WTC11 (cell line): ENCODE measurements at regions not wholly inside any gene's neighbourhood (a gene's known extent, or its start where the extent isn't known, plus 50 kb on each side); places are given as distances from the start of the nearest gene placed in this dataset.

Experiments used
- ATAC-seq: fragments of 200-7000 bp; cut with Tn5 transposase; 2 replicates; pipeline ENCODE4 v1.10.0; 2021; ENCODE audit warnings: mild to moderate bottlenecking, moderate library complexity
- CTCF ChIA-PET: fragments of 300-600 bp; sonication (Branson Sonifier 250); formaldehyde crosslinking; loops from one replicate; lab custom pipeline; 2021; ENCODE audit warnings: antibody characterized with exemption; lab: Charles Lee
- POLR2A ChIA-PET: fragments of 350-600 bp; sonication (Branson Sonifier 250); formaldehyde crosslinking; loops from one replicate; lab custom pipeline; 2021; ENCODE audit warnings: antibody characterized with exemption; lab: Charles Lee
- DNase-seq: peaks from one replicate; pipeline ENCODE4 v3.0.0; 2021; ENCODE audit warnings: low spot score
- H3K27ac Mint-ChIP-seq: 2 replicates; pipeline ENCODE4 v1.8.0; 2021; ENCODE audit warnings: mixed read lengths
- H3K27me3 Mint-ChIP-seq: 2 replicates; pipeline ENCODE4 v1.8.0; 2021; ENCODE audit warnings: low read depth, mild to moderate bottlenecking, moderate library complexity, mixed read lengths
- H3K36me3 Mint-ChIP-seq: 2 replicates; pipeline ENCODE4 v1.8.0; 2021; ENCODE audit warnings: mixed read lengths
- H3K4me1 Mint-ChIP-seq: 2 replicates; pipeline ENCODE4 v1.8.0; 2022; ENCODE audit warnings: mixed read lengths
- H3K4me3 Mint-ChIP-seq: 2 replicates; pipeline ENCODE4 v1.8.0; 2021; ENCODE audit warnings: mild to moderate bottlenecking, moderate library complexity, mixed read lengths
- H3K9me3 Mint-ChIP-seq: 2 replicates; pipeline ENCODE4 v1.8.0; 2021; ENCODE audit warnings: mixed read lengths
- ATF1 ChIP-seq: sonication (generic); formaldehyde crosslinking; IDR thresholded peaks from 2 replicates; pipeline ENCODE4 v1.8.1; 2023; ENCODE audit warnings: mild to moderate bottlenecking, moderate library complexity, missing genetic modification reagents
- CREB1 ChIP-seq: sonication (generic); formaldehyde crosslinking; IDR thresholded peaks from 2 replicates; pipeline ENCODE4 v1.8.0; 2023; ENCODE audit warnings: mild to moderate bottlenecking, missing genetic modification reagents
- CREM ChIP-seq: sonication (generic); formaldehyde crosslinking; IDR thresholded peaks from 2 replicates; pipeline ENCODE4 v1.8.1; 2022; ENCODE audit warnings: mild to moderate bottlenecking, missing genetic modification reagents, moderate library complexity
- FOXJ3 ChIP-seq: sonication (generic); formaldehyde crosslinking; IDR thresholded peaks from 2 replicates; pipeline ENCODE4 v1.9.0; 2021; ENCODE audit warnings: missing genetic modification reagents, mild to moderate bottlenecking, borderline replicate concordance
- GTF2I ChIP-seq: fragments of 250-450 bp; sonication (Bioruptor Pico); conservative IDR thresholded peaks from 2 replicates; pipeline ENCODE4 v1.4.0; 2021; ENCODE audit warnings: mild to moderate bottlenecking
- JUN ChIP-seq: sonication (generic); formaldehyde crosslinking; IDR thresholded peaks from 2 replicates; pipeline ENCODE4 v1.8.0; 2023; ENCODE audit warnings: mild to moderate bottlenecking, missing genetic modification reagents
- ZNF138 ChIP-seq: sonication (generic); formaldehyde crosslinking; conservative IDR thresholded peaks from 2 replicates; pipeline ENCODE4 v1.8.1; 2022; ENCODE audit warnings: mild to moderate bottlenecking, moderate library complexity, missing genetic modification reagents
- ZNF232 ChIP-seq: sonication (generic); formaldehyde crosslinking; IDR thresholded peaks from 2 replicates; pipeline ENCODE4 v1.8.0; 2022; ENCODE audit warnings: mild to moderate bottlenecking, missing genetic modification reagents
- ZNF317 ChIP-seq: sonication (generic); formaldehyde crosslinking; IDR thresholded peaks from 2 replicates; pipeline ENCODE4 v1.8.1; 2023; ENCODE audit warnings: low read depth, mild to moderate bottlenecking, moderate library complexity, missing genetic modification reagents, borderline replicate concordance
- ZNF396 ChIP-seq: fragments of 250-450 bp; sonication (Bioruptor Pico); IDR thresholded peaks from 2 replicates; pipeline ENCODE4 v1.8.0; 2021; ENCODE audit warnings: mild to moderate bottlenecking, moderate library complexity, borderline replicate concordance
- TF ChIP-seq, protein P1 (sequence below): sonication (generic); formaldehyde crosslinking; IDR thresholded peaks from 2 replicates; pipeline ENCODE4 v1.8.1; 2023; ENCODE audit warnings: mild to moderate bottlenecking, missing genetic modification reagents
- TF ChIP-seq, protein P2 (sequence below): fragments of 250-450 bp; sonication (Bioruptor Pico); IDR thresholded peaks from 2 replicates; pipeline ENCODE4 v1.9.0; 2021; ENCODE audit warnings: mild to moderate bottlenecking, borderline replicate concordance
- TF ChIP-seq, protein P3 (sequence below): sonication (generic); formaldehyde crosslinking; IDR thresholded peaks from 2 replicates; pipeline ENCODE4 v1.8.0; 2022; ENCODE audit warnings: mild to moderate bottlenecking, missing genetic modification reagents
- TF ChIP-seq, protein P4 (sequence below): fragments of 250-450 bp; sonication (Bioruptor Pico); conservative IDR thresholded peaks from 2 replicates; pipeline ENCODE4 v1.9.0; 2021; ENCODE audit warnings: mild to moderate bottlenecking
- TF ChIP-seq, protein P5 (sequence below): sonication (generic); formaldehyde crosslinking; IDR thresholded peaks from 2 replicates; pipeline ENCODE4 v1.8.1; 2022; ENCODE audit warnings: low read depth, missing genetic modification reagents, borderline replicate concordance
- TF ChIP-seq, protein P6 (sequence below): sonication (generic); formaldehyde crosslinking; IDR thresholded peaks from 2 replicates; pipeline ENCODE4 v1.8.0; 2022; ENCODE audit warnings: mild to moderate bottlenecking, missing genetic modification reagents
- TF ChIP-seq, protein P7 (sequence below): sonication (generic); formaldehyde crosslinking; IDR thresholded peaks from 2 replicates; pipeline ENCODE4 v1.8.1; 2023; ENCODE audit warnings: mild to moderate bottlenecking, missing genetic modification reagents, borderline replicate concordance
- TF ChIP-seq, protein P8 (sequence below): sonication (generic); formaldehyde crosslinking; conservative IDR thresholded peaks from 2 replicates; pipeline ENCODE4 v1.8.1; 2023; ENCODE audit warnings: mild to moderate bottlenecking, low read depth, missing genetic modification reagents, moderate library complexity

DNA sequence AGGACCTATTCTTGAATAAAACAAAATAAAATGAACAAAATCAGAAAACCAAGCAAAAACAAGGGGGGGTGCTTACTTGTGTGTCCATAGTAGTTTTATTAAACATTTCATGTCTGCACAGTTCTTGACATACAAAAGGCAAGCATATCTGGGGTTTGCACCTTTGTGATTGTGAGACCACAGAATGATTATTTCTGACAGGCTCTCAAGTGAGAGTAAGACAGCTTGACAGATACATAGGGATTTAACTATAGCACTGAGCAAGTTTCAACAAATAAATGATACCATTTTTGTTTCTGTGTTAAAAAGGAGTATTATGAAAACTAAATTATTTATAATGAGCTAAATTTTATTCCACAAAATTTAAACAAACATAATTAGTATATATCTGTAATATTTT is 712.0 kb upstream of the PCDH10 start:
- TF ChIP-seq, protein P1, sequence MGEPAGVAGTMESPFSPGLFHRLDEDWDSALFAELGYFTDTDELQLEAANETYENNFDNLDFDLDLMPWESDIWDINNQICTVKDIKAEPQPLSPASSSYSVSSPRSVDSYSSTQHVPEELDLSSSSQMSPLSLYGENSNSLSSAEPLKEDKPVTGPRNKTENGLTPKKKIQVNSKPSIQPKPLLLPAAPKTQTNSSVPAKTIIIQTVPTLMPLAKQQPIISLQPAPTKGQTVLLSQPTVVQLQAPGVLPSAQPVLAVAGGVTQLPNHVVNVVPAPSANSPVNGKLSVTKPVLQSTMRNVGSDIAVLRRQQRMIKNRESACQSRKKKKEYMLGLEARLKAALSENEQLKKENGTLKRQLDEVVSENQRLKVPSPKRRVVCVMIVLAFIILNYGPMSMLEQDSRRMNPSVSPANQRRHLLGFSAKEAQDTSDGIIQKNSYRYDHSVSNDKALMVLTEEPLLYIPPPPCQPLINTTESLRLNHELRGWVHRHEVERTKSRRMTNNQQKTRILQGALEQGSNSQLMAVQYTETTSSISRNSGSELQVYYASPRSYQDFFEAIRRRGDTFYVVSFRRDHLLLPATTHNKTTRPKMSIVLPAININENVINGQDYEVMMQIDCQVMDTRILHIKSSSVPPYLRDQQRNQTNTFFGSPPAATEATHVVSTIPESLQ: no peak
- TF ChIP-seq, protein P2, sequence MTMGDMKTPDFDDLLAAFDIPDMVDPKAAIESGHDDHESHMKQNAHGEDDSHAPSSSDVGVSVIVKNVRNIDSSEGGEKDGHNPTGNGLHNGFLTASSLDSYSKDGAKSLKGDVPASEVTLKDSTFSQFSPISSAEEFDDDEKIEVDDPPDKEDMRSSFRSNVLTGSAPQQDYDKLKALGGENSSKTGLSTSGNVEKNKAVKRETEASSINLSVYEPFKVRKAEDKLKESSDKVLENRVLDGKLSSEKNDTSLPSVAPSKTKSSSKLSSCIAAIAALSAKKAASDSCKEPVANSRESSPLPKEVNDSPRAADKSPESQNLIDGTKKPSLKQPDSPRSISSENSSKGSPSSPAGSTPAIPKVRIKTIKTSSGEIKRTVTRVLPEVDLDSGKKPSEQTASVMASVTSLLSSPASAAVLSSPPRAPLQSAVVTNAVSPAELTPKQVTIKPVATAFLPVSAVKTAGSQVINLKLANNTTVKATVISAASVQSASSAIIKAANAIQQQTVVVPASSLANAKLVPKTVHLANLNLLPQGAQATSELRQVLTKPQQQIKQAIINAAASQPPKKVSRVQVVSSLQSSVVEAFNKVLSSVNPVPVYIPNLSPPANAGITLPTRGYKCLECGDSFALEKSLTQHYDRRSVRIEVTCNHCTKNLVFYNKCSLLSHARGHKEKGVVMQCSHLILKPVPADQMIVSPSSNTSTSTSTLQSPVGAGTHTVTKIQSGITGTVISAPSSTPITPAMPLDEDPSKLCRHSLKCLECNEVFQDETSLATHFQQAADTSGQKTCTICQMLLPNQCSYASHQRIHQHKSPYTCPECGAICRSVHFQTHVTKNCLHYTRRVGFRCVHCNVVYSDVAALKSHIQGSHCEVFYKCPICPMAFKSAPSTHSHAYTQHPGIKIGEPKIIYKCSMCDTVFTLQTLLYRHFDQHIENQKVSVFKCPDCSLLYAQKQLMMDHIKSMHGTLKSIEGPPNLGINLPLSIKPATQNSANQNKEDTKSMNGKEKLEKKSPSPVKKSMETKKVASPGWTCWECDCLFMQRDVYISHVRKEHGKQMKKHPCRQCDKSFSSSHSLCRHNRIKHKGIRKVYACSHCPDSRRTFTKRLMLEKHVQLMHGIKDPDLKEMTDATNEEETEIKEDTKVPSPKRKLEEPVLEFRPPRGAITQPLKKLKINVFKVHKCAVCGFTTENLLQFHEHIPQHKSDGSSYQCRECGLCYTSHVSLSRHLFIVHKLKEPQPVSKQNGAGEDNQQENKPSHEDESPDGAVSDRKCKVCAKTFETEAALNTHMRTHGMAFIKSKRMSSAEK (CRISPR knock-in tag): no peak
- no peak for TF ChIP-seq FOXJ3 (CRISPR knock-in tag)
- TF ChIP-seq ZNF138 (CRISPR knock-in tag): no peak
- TF ChIP-seq, protein P3, sequence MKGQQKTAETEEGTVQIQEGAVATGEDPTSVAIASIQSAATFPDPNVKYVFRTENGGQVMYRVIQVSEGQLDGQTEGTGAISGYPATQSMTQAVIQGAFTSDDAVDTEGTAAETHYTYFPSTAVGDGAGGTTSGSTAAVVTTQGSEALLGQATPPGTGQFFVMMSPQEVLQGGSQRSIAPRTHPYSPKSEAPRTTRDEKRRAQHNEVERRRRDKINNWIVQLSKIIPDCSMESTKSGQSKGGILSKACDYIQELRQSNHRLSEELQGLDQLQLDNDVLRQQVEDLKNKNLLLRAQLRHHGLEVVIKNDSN: no peak
- TF ChIP-seq, protein P4, sequence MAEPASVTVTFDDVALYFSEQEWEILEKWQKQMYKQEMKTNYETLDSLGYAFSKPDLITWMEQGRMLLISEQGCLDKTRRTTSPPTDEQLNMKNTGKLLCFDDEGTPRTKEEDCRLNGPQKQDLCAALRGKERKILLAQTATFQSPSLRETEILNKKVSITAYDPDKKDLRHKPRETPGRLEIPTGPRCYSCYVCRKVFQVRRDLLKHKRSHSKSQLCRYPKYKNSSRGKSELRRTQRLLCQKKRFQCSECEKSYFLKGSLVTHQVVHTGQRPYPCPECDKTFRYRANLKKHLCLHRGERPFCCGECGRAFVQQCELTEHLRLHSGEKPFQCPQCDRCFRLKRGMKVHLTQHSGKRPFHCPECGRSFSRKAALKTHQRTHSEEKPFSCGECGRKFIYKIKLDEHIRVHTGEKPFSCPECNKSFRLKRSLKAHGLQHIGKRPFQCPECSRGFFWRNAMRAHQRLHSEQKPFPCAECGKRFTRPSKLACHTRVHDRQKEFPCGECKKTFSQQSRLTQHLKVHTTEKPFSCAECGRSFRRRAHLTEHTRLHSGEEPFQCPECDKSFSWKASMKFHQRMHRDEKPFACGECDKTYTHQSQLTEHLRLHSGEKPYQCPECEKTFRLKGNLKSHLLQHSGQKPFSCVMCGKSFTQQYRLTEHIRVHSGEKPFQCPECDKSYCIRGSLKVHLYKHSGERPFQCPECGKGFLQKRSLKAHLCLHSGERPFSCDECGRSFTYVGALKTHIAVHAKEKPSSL (CRISPR knock-in tag): no peak
- no peak for TF ChIP-seq CREB1 (CRISPR knock-in tag)
- TF ChIP-seq, protein P5, sequence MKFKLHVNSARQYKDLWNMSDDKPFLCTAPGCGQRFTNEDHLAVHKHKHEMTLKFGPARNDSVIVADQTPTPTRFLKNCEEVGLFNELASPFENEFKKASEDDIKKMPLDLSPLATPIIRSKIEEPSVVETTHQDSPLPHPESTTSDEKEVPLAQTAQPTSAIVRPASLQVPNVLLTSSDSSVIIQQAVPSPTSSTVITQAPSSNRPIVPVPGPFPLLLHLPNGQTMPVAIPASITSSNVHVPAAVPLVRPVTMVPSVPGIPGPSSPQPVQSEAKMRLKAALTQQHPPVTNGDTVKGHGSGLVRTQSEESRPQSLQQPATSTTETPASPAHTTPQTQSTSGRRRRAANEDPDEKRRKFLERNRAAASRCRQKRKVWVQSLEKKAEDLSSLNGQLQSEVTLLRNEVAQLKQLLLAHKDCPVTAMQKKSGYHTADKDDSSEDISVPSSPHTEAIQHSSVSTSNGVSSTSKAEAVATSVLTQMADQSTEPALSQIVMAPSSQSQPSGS: no peak
- no peak for TF ChIP-seq ZNF317 (CRISPR knock-in tag)
- no peak for TF ChIP-seq GTF2I (CRISPR knock-in tag)
- TF ChIP-seq, protein P6, sequence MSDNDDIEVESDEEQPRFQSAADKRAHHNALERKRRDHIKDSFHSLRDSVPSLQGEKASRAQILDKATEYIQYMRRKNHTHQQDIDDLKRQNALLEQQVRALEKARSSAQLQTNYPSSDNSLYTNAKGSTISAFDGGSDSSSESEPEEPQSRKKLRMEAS (CRISPR knock-in tag): no peak
- DNase-seq (no peak), ATAC-seq (no peak)
- no peaks in the 10 kb centered on the region for H3K27me3 Mint-ChIP-seq
- H3K36me3 Mint-ChIP-seq: peaks cover 2% of the 10 kb centered on the region; the same call in 1 of the 2 replicates
- no peak overlapping the region for H3K4me3 Mint-ChIP-seq
- no peak overlapping the region for H3K27ac Mint-ChIP-seq
- peaks cover 10% of the 10 kb centered on the region for H3K9me3 Mint-ChIP-seq
- peaks cover 10% of the 10 kb centered on the region for H3K4me1 Mint-ChIP-seq
- POLR2A ChIA-PET: no interaction called here
- CTCF ChIA-PET: no interaction called here

DNA sequence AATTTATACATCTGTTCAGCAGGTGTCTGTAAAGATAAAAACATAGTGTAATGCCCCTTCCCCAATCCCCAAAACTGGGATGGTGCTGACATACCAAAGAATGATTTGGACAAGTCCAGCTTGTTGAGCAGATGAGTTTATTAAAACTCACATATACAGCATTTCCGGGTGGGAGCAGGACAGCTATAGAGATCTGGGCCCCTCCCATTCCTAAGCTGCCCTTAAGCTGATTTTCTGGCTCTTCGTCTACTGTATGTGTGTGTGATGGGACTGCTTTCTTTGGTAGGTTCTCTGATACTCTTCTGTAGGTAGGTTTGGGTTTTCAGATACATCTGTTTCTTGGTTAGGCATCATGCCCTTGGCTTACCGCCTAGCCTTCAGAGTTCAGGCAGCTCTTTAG is 703.7 kb upstream of the PCDH10 start:
- Mint-ChIP-seq H3K36me3 (peaks cover 35% of the 10 kb centered on the region), H3K27me3 (no peaks in the 10 kb centered on the region), H3K9me3 (peaks cover 38% of the 10 kb centered on the region), H3K27ac (no peak overlapping the region), H3K4me1 (peaks cover 3% of the 10 kb centered on the region; the same call in 1 of the 2 replicates), H3K4me3 (no peak overlapping the region)
- DNase-seq (no peak), ATAC-seq (no peak)
- ChIA-PET POLR2A (no interaction called here), CTCF (no interaction called here)
- no peak for TF ChIP-seq JUN
- TF ChIP-seq CREM (CRISPR knock-in tag): no peak
- TF ChIP-seq, protein P7, sequence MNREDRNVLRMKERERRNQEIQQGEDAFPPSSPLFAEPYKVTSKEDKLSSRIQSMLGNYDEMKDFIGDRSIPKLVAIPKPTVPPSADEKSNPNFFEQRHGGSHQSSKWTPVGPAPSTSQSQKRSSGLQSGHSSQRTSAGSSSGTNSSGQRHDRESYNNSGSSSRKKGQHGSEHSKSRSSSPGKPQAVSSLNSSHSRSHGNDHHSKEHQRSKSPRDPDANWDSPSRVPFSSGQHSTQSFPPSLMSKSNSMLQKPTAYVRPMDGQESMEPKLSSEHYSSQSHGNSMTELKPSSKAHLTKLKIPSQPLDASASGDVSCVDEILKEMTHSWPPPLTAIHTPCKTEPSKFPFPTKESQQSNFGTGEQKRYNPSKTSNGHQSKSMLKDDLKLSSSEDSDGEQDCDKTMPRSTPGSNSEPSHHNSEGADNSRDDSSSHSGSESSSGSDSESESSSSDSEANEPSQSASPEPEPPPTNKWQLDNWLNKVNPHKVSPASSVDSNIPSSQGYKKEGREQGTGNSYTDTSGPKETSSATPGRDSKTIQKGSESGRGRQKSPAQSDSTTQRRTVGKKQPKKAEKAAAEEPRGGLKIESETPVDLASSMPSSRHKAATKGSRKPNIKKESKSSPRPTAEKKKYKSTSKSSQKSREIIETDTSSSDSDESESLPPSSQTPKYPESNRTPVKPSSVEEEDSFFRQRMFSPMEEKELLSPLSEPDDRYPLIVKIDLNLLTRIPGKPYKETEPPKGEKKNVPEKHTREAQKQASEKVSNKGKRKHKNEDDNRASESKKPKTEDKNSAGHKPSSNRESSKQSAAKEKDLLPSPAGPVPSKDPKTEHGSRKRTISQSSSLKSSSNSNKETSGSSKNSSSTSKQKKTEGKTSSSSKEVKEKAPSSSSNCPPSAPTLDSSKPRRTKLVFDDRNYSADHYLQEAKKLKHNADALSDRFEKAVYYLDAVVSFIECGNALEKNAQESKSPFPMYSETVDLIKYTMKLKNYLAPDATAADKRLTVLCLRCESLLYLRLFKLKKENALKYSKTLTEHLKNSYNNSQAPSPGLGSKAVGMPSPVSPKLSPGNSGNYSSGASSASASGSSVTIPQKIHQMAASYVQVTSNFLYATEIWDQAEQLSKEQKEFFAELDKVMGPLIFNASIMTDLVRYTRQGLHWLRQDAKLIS: no peak
- TF ChIP-seq, protein P8, sequence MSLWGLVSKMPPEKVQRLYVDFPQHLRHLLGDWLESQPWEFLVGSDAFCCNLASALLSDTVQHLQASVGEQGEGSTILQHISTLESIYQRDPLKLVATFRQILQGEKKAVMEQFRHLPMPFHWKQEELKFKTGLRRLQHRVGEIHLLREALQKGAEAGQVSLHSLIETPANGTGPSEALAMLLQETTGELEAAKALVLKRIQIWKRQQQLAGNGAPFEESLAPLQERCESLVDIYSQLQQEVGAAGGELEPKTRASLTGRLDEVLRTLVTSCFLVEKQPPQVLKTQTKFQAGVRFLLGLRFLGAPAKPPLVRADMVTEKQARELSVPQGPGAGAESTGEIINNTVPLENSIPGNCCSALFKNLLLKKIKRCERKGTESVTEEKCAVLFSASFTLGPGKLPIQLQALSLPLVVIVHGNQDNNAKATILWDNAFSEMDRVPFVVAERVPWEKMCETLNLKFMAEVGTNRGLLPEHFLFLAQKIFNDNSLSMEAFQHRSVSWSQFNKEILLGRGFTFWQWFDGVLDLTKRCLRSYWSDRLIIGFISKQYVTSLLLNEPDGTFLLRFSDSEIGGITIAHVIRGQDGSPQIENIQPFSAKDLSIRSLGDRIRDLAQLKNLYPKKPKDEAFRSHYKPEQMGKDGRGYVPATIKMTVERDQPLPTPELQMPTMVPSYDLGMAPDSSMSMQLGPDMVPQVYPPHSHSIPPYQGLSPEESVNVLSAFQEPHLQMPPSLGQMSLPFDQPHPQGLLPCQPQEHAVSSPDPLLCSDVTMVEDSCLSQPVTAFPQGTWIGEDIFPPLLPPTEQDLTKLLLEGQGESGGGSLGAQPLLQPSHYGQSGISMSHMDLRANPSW (CRISPR knock-in tag): no peak
- no peak for TF ChIP-seq ZNF232 (CRISPR knock-in tag)
- no peak for TF ChIP-seq ZNF396
- no peak for TF ChIP-seq ATF1 (CRISPR knock-in tag)
